ENCODE measurements at regions not wholly inside any gene's neighbourhood (a gene's known extent, or its start where the extent isn't known, plus 50 kb on each side); places are given as distances from the start of the nearest gene placed in this dataset.

GRCh38 chr3:116939091-116939490 lies 229.5 kb downstream of the TUSC7 start:
- DNase-seq: no peak

GRCh38 chr3:116939550-116939949 lies 230.0 kb downstream of the TUSC7 start:
- DNase-seq: no peak

GRCh38 chr3:116940719-116941118 lies 231.1 kb downstream of the TUSC7 start:
- DNase-seq: no peak

- DNase-seq: no peak
These were observed 236.8 kb downstream of the TUSC7 start for GRCh38 chr3:116946376-116946775.

GRCh38 chr3:116947148-116947547 lies 237.6 kb downstream of the TUSC7 start:
- no peak for DNase-seq

GRCh38 chr3:116947809-116948208 lies 238.2 kb downstream of the TUSC7 start:
- no peak for DNase-seq

GRCh38 chr3:116950301-116951055 lies 240.9 kb downstream of the TUSC7 start:
- no peak for DNase-seq

- no peak for DNase-seq
These were observed 242.0 kb downstream of the TUSC7 start for GRCh38 chr3:116951610-116952009.

GRCh38 chr3:116958291-116958690 lies 248.7 kb downstream of the TUSC7 start:
- no peak for DNase-seq

- DNase-seq: no peak
These were observed 251.5 kb downstream of the TUSC7 start for GRCh38 chr3:116961106-116961505.

GRCh38 chr3:116963802-116964201 lies 254.2 kb downstream of the TUSC7 start:
- no peak for DNase-seq

- DNase-seq: no peak
These were observed 257.1 kb downstream of the TUSC7 start for GRCh38 chr3:116966649-116967048.

GRCh38 chr3:116969135-116969534 lies 259.6 kb downstream of the TUSC7 start:
- DNase-seq: no peak

- no peak for DNase-seq
These were observed 260.1 kb downstream of the TUSC7 start for GRCh38 chr3:116969646-116970045.

- DNase-seq: no peak
These were observed 262.0 kb downstream of the TUSC7 start for GRCh38 chr3:116971531-116971930.

- DNase-seq: no peak
These were observed 265.1 kb downstream of the TUSC7 start for GRCh38 chr3:116974702-116975101.

- DNase-seq: no peak
These were observed 267.9 kb downstream of the TUSC7 start for GRCh38 chr3:116977441-116977840.

GRCh38 chr3:116980099-116980498 lies 270.5 kb downstream of the TUSC7 start:
- no peak for DNase-seq

GRCh38 chr3:116981089-116981488 lies 271.5 kb downstream of the TUSC7 start:
- DNase-seq: no peak

GRCh38 chr3:116984301-116984700 lies 274.7 kb downstream of the TUSC7 start:
- no peak for DNase-seq

- DNase-seq: no peak
These were observed 284.8 kb downstream of the TUSC7 start for GRCh38 chr3:116994351-116994879.

GRCh38 chr3:117003501-117003900 lies 293.9 kb downstream of the TUSC7 start:
- DNase-seq: no peak

- no peak for DNase-seq
These were observed 295.7 kb downstream of the TUSC7 start for GRCh38 chr3:117005274-117005673.

GRCh38 chr3:117005911-117006522 lies 296.4 kb downstream of the TUSC7 start:
- DNase-seq: no peak

GRCh38 chr3:117010318-117010717 lies 300.7 kb downstream of the TUSC7 start:
- no peak for DNase-seq

Data from DMS 273 treated with DMSO at 0.1 percent for 48 hours (cell line).